ENCODE measurements at regions not wholly inside any gene's neighbourhood (a gene's known extent, or its start where the extent isn't known, plus 50 kb on each side); places are given as distances from the start of the nearest gene placed in this dataset.

DNA sequence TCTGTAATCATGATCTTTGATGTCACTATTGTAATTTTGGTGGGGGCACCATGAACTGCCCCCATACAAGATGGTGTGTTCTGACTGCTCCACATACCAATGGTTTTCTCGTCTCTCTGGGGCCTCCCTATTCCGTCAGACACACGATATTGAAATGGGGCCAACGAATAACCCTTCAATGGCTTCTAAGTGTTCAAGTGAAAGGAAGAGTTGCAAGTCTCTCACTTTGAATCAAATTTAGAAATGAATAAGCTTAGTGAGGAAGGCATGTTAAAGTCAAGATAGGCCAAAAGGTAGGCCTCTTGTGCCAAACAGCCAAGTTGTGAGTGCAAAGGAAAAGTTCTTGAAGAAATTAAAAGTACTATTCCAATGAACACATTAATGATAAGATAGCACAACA, 205.4 kb downstream of the SPRY1 start:
- TF ChIP-seq POLR2A (IDR thresholded peaks at IDR 0.05) (no peak), EP300 (IDR thresholded peaks at IDR 0.05) (no peak)
- TF ChIP-seq, protein P1, sequence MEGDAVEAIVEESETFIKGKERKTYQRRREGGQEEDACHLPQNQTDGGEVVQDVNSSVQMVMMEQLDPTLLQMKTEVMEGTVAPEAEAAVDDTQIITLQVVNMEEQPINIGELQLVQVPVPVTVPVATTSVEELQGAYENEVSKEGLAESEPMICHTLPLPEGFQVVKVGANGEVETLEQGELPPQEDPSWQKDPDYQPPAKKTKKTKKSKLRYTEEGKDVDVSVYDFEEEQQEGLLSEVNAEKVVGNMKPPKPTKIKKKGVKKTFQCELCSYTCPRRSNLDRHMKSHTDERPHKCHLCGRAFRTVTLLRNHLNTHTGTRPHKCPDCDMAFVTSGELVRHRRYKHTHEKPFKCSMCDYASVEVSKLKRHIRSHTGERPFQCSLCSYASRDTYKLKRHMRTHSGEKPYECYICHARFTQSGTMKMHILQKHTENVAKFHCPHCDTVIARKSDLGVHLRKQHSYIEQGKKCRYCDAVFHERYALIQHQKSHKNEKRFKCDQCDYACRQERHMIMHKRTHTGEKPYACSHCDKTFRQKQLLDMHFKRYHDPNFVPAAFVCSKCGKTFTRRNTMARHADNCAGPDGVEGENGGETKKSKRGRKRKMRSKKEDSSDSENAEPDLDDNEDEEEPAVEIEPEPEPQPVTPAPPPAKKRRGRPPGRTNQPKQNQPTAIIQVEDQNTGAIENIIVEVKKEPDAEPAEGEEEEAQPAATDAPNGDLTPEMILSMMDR (IDR thresholded peaks at IDR 0.05): no peak

Data from upper lobe of left lung (tissue), 4 donors.